Endodermal cell (in vitro differentiated cells): ENCODE measurements at regions not wholly inside any gene's neighbourhood (a gene's known extent, or its start where the extent isn't known, plus 50 kb on each side); places are given as distances from the start of the nearest gene placed in this dataset.

Experiments used
- DNase-seq: peaks from one replicate; pipeline ENCODE4 v3.0.0-alpha.2; 2017
- H3K27ac ChIP-seq: 2 replicates; pipeline ENCODE4 v1.5.1; 2013; ENCODE audit warnings: mild to moderate bottlenecking, low read depth, low read length, moderate library complexity
- H3K27me3 ChIP-seq: 2 replicates; pipeline ENCODE4 v1.6.1; 2013; ENCODE audit warnings: mild to moderate bottlenecking, low read length, moderate library complexity; ENCODE audit not compliant: insufficient read depth, control insufficient read depth, poor library complexity, severe bottlenecking
- H3K36me3 ChIP-seq: 2 replicates; pipeline ENCODE4 v1.7.0; 2013; ENCODE audit warnings: mild to moderate bottlenecking, low read length, moderate library complexity; ENCODE audit not compliant: control insufficient read depth, insufficient read depth
- H3K4me1 ChIP-seq: one replicate; pipeline ENCODE4 v1.7.0; 2013; ENCODE audit warnings: low read length; ENCODE audit not compliant: control insufficient read depth, insufficient read depth
- H3K4me3 ChIP-seq: 2 replicates; pipeline ENCODE4 v1.5.1; 2013; ENCODE audit warnings: mild to moderate bottlenecking, low read length, moderate library complexity
- H3K9ac ChIP-seq: 2 replicates; pipeline ENCODE4 v1.6.1; 2013; ENCODE audit warnings: mild to moderate bottlenecking, low read length, moderate library complexity; ENCODE audit not compliant: poor library complexity, severe bottlenecking; ENCODE audit errors: extremely low read depth
- H3K9me3 ChIP-seq: 2 replicates; pipeline ENCODE4 v1.6.1; 2013; ENCODE audit warnings: mild to moderate bottlenecking, low read length, moderate library complexity; ENCODE audit not compliant: control insufficient read depth
- H3K27ac Mint-ChIP-seq: 2 replicates; pipeline ENCODE4 v1.8.0; 2020; ENCODE audit warnings: mixed read lengths
- H3K27me3 Mint-ChIP-seq: 2 replicates; pipeline ENCODE4 v1.8.0; 2021; ENCODE audit warnings: mild to moderate bottlenecking, mixed read lengths; ENCODE audit not compliant: insufficient read depth
- H3K36me3 Mint-ChIP-seq: 2 replicates; pipeline ENCODE4 v1.8.0; 2020; ENCODE audit warnings: low read depth, mixed read lengths
- H3K4me1 Mint-ChIP-seq: 2 replicates; pipeline ENCODE4 v1.8.0; 2020; ENCODE audit warnings: mixed read lengths
- H3K4me3 Mint-ChIP-seq: 2 replicates; pipeline ENCODE4 v1.8.0; 2020; ENCODE audit warnings: mild to moderate bottlenecking, moderate library complexity, mixed read lengths
- H3K9me3 Mint-ChIP-seq: 2 replicates; pipeline ENCODE4 v1.8.0; 2020; ENCODE audit warnings: mild to moderate bottlenecking, mixed read lengths
- CTCF ChIP-seq: fragments of 200-600 bp; sonication (generic); conservative IDR thresholded peaks from 2 replicates; pipeline ENCODE4 v1.5.0; 2021; ENCODE audit warnings: antibody characterized with exemption, mild to moderate bottlenecking
- WGBS, 2 experiments: methylation state at CpG; one replicate each; pipeline versions ENCODE4 v1.1.5 to v1.1.7; 2013; ENCODE audit warnings: missing lambda C conversion rate in 2 of 2, mixed read lengths in 1 of 2; ENCODE audit not compliant: insufficient coverage in 1 of 2, insufficient read length in 1 of 2; 5-methylcytosine and 5-hydroxymethylcytosine counted together

- no peak for DNase-seq
- TF ChIP-seq CTCF = no peak
- H3K27me3 Mint-ChIP-seq = no peaks in the 10 kb centered on the region
- Histone ChIP-seq H3K27ac (no peak overlapping the region), H3K9me3 (no peaks in the 10 kb centered on the region), H3K4me3 (no peak overlapping the region), H3K27me3 (no peaks in the 10 kb centered on the region), H3K9ac (no peak overlapping the region), H3K4me1 (no peaks in the 10 kb centered on the region), H3K36me3 (no peaks in the 10 kb centered on the region)
- no peak overlapping the region for H3K4me3 Mint-ChIP-seq
- H3K27ac Mint-ChIP-seq = no peak overlapping the region
- 54 to 86% methylated on average over 1 of the region's 1 CpG for WGBS, 2 experiments
- H3K4me1 Mint-ChIP-seq = no peaks in the 10 kb centered on the region
- H3K36me3 Mint-ChIP-seq = no peaks in the 10 kb centered on the region
- peaks cover 17% of the 10 kb centered on the region for H3K9me3 Mint-ChIP-seq
Measured at GRCh38 chr12:41980390-41980789, 164.3 kb downstream of the GXYLT1 start.

GRCh38 chr12:41979574-41979973 lies 165.1 kb downstream of the GXYLT1 start:
- Histone ChIP-seq H3K9ac (no peak overlapping the region), H3K4me1 (no peaks in the 10 kb centered on the region), H3K36me3 (no peaks in the 10 kb centered on the region), H3K27me3 (no peaks in the 10 kb centered on the region), H3K4me3 (no peak overlapping the region), H3K9me3 (no peaks in the 10 kb centered on the region), H3K27ac (no peak overlapping the region)
- Mint-ChIP-seq H3K27ac (no peak overlapping the region), H3K4me3 (no peak overlapping the region), H3K4me1 (no peaks in the 10 kb centered on the region), H3K27me3 (no peaks in the 10 kb centered on the region), H3K9me3 (peaks cover 17% of the 10 kb centered on the region), H3K36me3 (no peaks in the 10 kb centered on the region)
- DNase-seq = no peak
- WGBS, 2 experiments = 83 to 95% methylated on average over 1 to 2 of the region's 2 CpGs
- no peak for TF ChIP-seq CTCF

GRCh38 chr12:41972598-41972997 lies 172.1 kb downstream of the GXYLT1 start:
- Mint-ChIP-seq H3K27me3 (peaks cover 6% of the 10 kb centered on the region), H3K36me3 (no peaks in the 10 kb centered on the region), H3K9me3 (no peaks in the 10 kb centered on the region), H3K4me1 (peaks cover 15% of the 10 kb centered on the region), H3K4me3 (no peak overlapping the region), H3K27ac (no peak overlapping the region)
- Histone ChIP-seq H3K9ac (no peak overlapping the region), H3K27me3 (no peaks in the 10 kb centered on the region), H3K27ac (no peak overlapping the region), H3K4me3 (no peak overlapping the region), H3K36me3 (no peaks in the 10 kb centered on the region), H3K9me3 (no peaks in the 10 kb centered on the region), H3K4me1 (peaks cover 7% of the 10 kb centered on the region)
- DNase-seq = no peak
- 97 to 100% methylated on average over 1 to 2 of the region's 2 CpGs for WGBS, 2 experiments
- TF ChIP-seq CTCF = no peak
